OCI-LY3 (cell line): ENCODE measurements at regions not wholly inside any gene's neighbourhood (a gene's known extent, or its start where the extent isn't known, plus 50 kb on each side); places are given as distances from the start of the nearest gene placed in this dataset.
A peak's percentile ranks its signal among the peaks of the same experiment; 100 is the strongest.

ENCODE experiments used
- H2AFZ ChIP-seq: fragments of 200-600, 300-600 bp; shearing (Covaris generic); 2 replicates; pipeline ENCODE4 v1.6.0; 2014; ENCODE audit warnings: antibody characterized with exemption, low read depth, low read length
- H3K27ac ChIP-seq: fragments of 200-600, 300-600 bp; sonication (generic); 2 replicates; pipeline ENCODE4 v1.5.1; 2014; ENCODE audit warnings: mild to moderate bottlenecking, low read length, moderate library complexity, mixed read lengths
- H3K27me3 ChIP-seq: fragments of 200-600, 300-600 bp; sonication (generic); 2 replicates; pipeline ENCODE4 v1.6.1; 2014; ENCODE audit warnings: low read depth, low read length, mixed read lengths
- H3K36me3 ChIP-seq: fragments of 200-600, 300-600 bp; sonication (generic); replicated peaks from 2 replicates; pipeline ENCODE3; 2014; ENCODE audit warnings: low read depth, low read length, mixed read lengths
- H3K4me1 ChIP-seq: fragments of 300-600, 200-600 bp; sonication (generic); 2 replicates; pipeline ENCODE4 v1.6.1; 2014; ENCODE audit warnings: low read length, mixed read lengths
- H3K4me2 ChIP-seq: fragments of 200-600, 300-600 bp; sonication (generic); 2 replicates; pipeline ENCODE4 v1.6.1; 2014; ENCODE audit warnings: low read length, mixed read lengths
- H3K4me3 ChIP-seq: fragments of 300-600, 200-600 bp; sonication (generic); 2 replicates; pipeline ENCODE4 v1.5.1; 2014; ENCODE audit warnings: antibody characterized with exemption, mild to moderate bottlenecking, low read length, moderate library complexity
- H3K79me2 ChIP-seq: fragments of 300-600, 200-600 bp; shearing (Covaris generic); 2 replicates; pipeline ENCODE4 v1.6.1; 2014; ENCODE audit warnings: mild to moderate bottlenecking, low read length, mixed read lengths
- H3K9ac ChIP-seq: fragments of 300-600, 200-600 bp; shearing (Covaris generic); 2 replicates; pipeline ENCODE4 v1.6.0; 2014; ENCODE audit warnings: mild to moderate bottlenecking, low read length, moderate library complexity
- H3K9me3 ChIP-seq: fragments of 200-600, 300-600 bp; shearing (Covaris generic); 2 replicates; pipeline ENCODE4 v1.6.1; 2014; ENCODE audit warnings: low read length, mixed read lengths; ENCODE audit not compliant: insufficient read depth
- H4K20me1 ChIP-seq: fragments of 200-600, 300-600 bp; sonication (generic); 2 replicates; pipeline ENCODE4 v1.6.1; 2016; ENCODE audit warnings: low read length, mixed read lengths; ENCODE audit not compliant: insufficient read depth
- EZH2phosphoT487 ChIP-seq: fragments of 200-600 bp; shearing (Covaris generic); IDR thresholded peaks from 2 replicates; pipeline ENCODE4 v1.6.1; 2018; ENCODE audit warnings: antibody characterized with exemption, mixed run types, low read depth
- TF ChIP-seq, protein P1 (sequence below): fragments of 200-600, 300-600 bp; sonication (generic); IDR thresholded peaks from 2 replicates; pipeline ENCODE4 v1.5.1; 2014; ENCODE audit warnings: antibody characterized with exemption, low read length, low read depth

DNA sequence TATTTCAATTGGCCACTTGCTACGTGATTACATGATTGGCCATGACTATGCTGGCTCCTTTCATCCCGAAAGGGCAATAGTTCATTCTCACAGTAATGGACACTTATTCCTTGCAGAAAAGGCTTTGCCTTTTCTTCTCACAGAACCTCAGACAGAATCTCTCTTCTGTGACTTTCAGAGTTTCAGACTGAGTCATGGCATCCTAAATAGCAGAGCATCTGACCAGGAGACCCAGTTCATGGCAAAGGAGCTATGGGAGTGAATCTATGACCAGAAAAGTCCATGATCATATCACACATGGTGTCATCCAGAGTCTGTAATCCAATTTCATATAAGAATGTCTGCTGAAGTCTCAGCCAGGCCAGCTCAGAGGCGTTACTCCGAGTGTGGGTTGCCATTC lies 263.3 kb upstream of the CLNK start:
- no peak overlapping the region for H2AFZ ChIP-seq
- no peak overlapping the region for H3K9ac ChIP-seq
- H3K27me3 ChIP-seq: no peaks in the 10 kb centered on the region; the same call in 1 of the 2 replicates
- H3K4me3 ChIP-seq: no peak overlapping the region
- H3K4me1 ChIP-seq: peaks cover 29% of the 10 kb centered on the region
- H3K27ac ChIP-seq: no peak overlapping the region
- H3K4me2 ChIP-seq: peak overlapping the region; percentile 91; the same call in 1 of the 2 replicates
- peaks cover 8% of the 10 kb centered on the region; the same call in 1 of the 2 replicates for H4K20me1 ChIP-seq
- peaks cover 7% of the 10 kb centered on the region; the same call in 1 of the 2 replicates for H3K9me3 ChIP-seq
- peaks cover 6% of the 10 kb centered on the region for H3K36me3 ChIP-seq
- H3K79me2 ChIP-seq: no peaks in the 10 kb centered on the region
- TF ChIP-seq, protein P1, sequence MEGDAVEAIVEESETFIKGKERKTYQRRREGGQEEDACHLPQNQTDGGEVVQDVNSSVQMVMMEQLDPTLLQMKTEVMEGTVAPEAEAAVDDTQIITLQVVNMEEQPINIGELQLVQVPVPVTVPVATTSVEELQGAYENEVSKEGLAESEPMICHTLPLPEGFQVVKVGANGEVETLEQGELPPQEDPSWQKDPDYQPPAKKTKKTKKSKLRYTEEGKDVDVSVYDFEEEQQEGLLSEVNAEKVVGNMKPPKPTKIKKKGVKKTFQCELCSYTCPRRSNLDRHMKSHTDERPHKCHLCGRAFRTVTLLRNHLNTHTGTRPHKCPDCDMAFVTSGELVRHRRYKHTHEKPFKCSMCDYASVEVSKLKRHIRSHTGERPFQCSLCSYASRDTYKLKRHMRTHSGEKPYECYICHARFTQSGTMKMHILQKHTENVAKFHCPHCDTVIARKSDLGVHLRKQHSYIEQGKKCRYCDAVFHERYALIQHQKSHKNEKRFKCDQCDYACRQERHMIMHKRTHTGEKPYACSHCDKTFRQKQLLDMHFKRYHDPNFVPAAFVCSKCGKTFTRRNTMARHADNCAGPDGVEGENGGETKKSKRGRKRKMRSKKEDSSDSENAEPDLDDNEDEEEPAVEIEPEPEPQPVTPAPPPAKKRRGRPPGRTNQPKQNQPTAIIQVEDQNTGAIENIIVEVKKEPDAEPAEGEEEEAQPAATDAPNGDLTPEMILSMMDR: no peak
- TF ChIP-seq EZH2phosphoT487: no peak

DNA sequence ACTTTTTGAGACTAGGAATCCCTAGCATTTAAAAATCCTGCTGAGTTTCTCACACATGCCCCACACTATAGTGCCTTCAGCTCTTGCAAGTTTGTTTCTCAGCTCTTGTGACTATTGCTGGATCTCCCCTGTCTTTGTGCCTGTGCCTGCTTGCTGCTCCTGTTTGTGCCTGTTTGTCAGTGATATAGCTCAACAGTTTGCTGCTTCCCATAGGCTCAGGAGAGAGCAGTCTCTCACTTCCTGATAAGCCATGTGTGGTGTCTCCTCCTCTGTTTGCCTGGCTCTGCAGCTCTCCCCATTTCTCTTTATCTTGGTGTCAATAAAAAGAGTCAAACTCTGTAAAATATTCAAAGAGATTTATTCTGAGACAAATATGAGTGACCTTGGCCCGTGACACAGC lies 259.8 kb upstream of the CLNK start:
- Histone ChIP-seq H4K20me1 (peaks cover 8% of the 10 kb centered on the region; the same call in 1 of the 2 replicates), H3K4me3 (no peak overlapping the region), H3K4me1 (peaks cover 20% of the 10 kb centered on the region), H3K4me2 (no peak overlapping the region), H3K9me3 (peaks cover 16% of the 10 kb centered on the region; the same call in 1 of the 2 replicates), H3K79me2 (no peaks in the 10 kb centered on the region), H3K36me3 (peaks cover 6% of the 10 kb centered on the region), H3K9ac (no peak overlapping the region), H3K27me3 (no peaks in the 10 kb centered on the region), H2AFZ (no peak overlapping the region), H3K27ac (no peak overlapping the region)
- TF ChIP-seq, protein P1: no peak
- no peak for TF ChIP-seq EZH2phosphoT487

DNA sequence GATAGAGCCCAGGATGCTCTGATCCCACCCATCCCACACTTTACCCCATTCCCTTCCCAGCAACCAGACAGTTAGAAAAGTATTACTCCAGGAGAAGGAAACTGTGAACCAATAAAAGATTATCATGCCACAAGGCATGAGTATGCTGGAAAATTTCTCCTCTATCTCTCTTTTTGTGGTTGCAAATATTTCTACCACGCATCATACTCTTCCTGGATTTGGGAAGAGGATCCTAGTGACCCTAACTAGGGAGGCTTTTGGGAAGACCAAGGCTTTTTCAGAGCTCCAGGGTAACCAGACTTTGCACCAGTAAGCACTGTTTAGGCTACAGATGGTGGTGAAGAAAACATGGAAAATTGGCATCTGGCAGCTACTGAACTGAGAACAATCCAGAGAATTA lies 257.6 kb upstream of the CLNK start:
- Histone ChIP-seq H2AFZ (no peak overlapping the region), H4K20me1 (no peaks in the 10 kb centered on the region), H3K27me3 (no peaks in the 10 kb centered on the region), H3K9ac (no peak overlapping the region), H3K4me2 (no peak overlapping the region), H3K79me2 (no peaks in the 10 kb centered on the region), H3K4me3 (no peak overlapping the region), H3K27ac (no peak overlapping the region), H3K4me1 (no peaks in the 10 kb centered on the region), H3K36me3 (no peaks in the 10 kb centered on the region), H3K9me3 (peaks cover 15% of the 10 kb centered on the region; the same call in 1 of the 2 replicates)
- TF ChIP-seq, protein P1: no peak
- TF ChIP-seq EZH2phosphoT487: no peak

DNA sequence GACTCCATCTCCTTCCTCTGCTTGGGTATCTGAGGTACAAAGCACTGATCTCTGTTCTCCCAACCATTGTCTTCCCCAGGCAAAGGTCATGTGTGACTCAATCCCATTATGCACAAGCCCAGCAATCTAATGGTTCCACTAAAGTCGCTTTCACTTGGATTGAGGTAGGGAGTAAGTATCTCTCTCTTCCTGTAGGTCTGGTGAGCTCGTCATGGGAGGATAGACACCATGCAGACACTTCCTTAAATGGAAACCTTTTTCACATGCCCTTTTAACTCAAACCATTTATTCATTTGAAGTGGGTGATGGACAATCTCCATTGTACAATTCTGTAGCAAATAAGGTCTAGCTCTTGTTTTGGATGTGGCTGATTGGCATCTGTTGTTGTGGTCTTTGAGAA lies 245.2 kb upstream of the CLNK start:
- TF ChIP-seq EZH2phosphoT487: no peak
- TF ChIP-seq, protein P1: no peak
- Histone ChIP-seq H4K20me1 (no peaks in the 10 kb centered on the region), H3K9me3 (no peaks in the 10 kb centered on the region), H3K79me2 (no peaks in the 10 kb centered on the region), H3K9ac (no peak overlapping the region), H3K27ac (no peak overlapping the region), H3K4me1 (peaks cover 6% of the 10 kb centered on the region; the same call in 1 of the 2 replicates), H3K4me3 (no peak overlapping the region), H3K36me3 (no peaks in the 10 kb centered on the region), H3K27me3 (no peaks in the 10 kb centered on the region), H3K4me2 (no peak overlapping the region), H2AFZ (no peak overlapping the region)
